ENCODE measurements at regions not wholly inside any gene's neighbourhood (a gene's known extent, or its start where the extent isn't known, plus 50 kb on each side); places are given as distances from the start of the nearest gene placed in this dataset.
A peak's percentile ranks its signal among the peaks of the same experiment; 100 is the strongest.
"Not testable (repeated sequence)": the region's sequence is repeated elsewhere in the genome, so short reads cannot be mapped to it uniquely, and the experiment has no call there.

DNA sequence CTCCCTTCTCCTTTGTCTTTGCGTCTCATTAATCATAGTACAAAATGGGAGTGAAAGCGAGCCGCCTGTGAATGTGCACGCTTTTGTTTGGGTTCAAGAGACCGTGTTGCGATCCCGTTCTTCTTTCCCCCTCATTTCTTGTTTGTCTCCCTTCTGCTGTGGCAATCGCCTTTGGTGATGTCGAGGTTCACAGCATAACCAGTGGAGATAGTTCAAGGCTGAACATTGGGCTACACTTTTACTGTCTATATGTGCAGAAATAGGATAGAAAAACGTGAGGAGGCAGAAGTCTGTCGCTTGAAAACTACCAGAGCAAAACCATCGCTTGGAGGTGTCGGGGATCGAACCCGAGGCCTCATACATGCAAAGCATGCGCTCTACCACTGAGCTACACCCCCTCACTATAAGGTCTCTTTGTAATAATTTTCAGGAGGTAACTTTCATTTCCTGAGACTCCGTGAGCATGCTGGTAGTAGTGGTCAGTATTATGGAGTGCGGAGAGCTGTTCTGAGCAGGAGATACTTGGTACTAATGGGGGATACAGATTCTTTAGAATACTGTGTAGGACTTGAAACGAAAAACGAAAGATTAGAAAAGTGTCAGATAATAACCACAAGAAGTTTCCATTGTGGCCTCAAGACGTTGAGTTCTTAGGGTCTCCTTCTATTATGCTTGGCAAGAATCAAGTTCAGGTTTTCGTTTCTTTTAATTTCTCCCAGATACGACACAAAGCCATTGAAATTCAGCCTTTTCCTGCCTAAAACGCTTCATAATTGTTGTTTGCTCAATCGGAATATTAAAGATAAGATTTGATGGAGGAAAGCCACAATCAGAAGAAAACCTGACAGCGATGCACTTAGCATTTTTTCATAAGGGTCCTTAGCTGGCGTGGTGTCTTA is 106.6 kb downstream of the TRIM27 start:
- Histone ChIP-seq H3K9me3 (ENCODE audit: control insufficient read depth in 1 of 2, low read length in 2 of 2) (peaks cover 0 to 4% of the 10 kb centered on the region in 2 donors), H3K27ac (ENCODE audit: low read length) (no peak overlapping the region), H3K36me3 (ENCODE audit: control insufficient read depth in 1 of 2, insufficient read depth in 2 of 2, low read length in 2 of 2) (no peaks in the 10 kb centered on the region), H3K4me1 (ENCODE audit: control insufficient read depth in 1 of 2, insufficient read depth in 2 of 2, low read length in 2 of 2) (no peaks in the 10 kb centered on the region), H3K27me3 (ENCODE audit: low read depth, low read length) (peaks cover 56% of the 10 kb centered on the region), H3K4me3 (ENCODE audit: low read depth in 1 of 2, low read length in 2 of 2) (no peak overlapping the region)

DNA sequence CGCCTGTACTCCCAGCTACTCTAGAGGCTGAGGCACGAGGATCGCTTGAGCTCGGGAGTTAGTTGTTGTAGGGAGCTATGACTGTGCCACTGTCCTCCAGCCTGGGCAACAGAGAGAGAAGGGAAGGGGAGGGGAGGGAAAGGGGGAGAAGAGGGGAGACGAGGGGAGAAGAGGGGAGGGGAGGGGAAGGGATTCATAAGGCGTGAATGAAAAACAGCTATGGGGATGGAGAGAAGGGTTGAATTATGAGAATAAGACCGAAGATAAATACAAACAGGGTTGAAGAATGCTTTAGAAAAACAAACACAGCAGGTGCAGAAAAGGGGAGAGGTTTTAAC is 106.0 kb downstream of the TRIM27 start:
- no peak overlapping the region for H3K27ac ChIP-seq (ENCODE audit: low read length)
- no peaks in the 10 kb centered on the region for H3K4me1 ChIP-seq (ENCODE audit: control insufficient read depth in 1 of 2, insufficient read depth in 2 of 2, low read length in 2 of 2)
- no peaks in the 10 kb centered on the region for H3K36me3 ChIP-seq (ENCODE audit: control insufficient read depth in 1 of 2, insufficient read depth in 2 of 2, low read length in 2 of 2)
- peaks cover 49% of the 10 kb centered on the region for H3K27me3 ChIP-seq (ENCODE audit: low read depth, low read length)
- peaks cover 0 to 4% of the 10 kb centered on the region in 2 donors for H3K9me3 ChIP-seq (ENCODE audit: control insufficient read depth in 1 of 2, low read length in 2 of 2)
- no peak overlapping the region for H3K4me3 ChIP-seq (ENCODE audit: low read depth in 1 of 2, low read length in 2 of 2)

DNA sequence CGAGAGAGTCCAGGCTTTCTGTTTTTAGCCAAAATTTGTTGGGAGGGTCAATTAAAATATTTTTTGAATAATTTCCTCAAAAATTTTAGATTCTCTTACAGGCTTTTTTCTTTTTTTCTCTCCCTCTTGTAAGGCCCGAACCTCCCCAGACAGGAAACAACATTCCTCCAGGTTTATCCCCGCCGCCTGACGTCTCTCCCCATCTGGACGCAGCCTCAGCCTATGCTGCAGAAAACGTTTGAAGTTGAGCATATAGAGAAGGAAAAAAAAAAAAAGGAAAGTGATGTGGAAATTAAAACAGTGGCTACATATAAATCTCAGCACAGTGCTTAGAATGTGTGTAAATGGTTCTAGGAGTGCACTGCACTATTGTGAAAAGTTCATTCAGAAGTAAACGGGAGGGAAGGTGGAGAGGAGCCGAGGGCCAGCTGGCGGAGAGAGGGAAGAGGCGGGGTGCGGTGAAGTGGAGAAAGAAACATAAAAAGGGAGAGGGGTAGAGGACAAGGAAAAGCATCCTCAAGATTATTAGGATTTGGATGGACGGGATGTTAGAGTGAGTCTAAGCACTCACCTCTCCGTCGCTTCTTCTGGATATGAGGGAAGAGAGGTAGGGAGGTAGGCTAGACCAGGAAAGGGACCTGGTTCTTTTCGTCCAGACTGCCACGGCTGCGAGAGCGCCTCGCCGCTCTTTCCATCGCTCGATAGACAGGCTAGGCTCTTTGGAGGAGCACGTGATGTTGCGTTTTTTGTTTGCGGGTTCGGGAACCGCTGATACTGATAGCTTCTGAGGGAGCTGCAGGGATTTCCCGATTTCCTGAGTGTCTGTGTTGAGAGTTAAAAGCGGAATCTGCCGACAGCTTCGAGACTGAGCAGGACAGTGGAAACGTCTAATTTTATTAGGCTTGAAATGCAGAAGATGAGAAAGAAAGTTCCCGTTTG is 98.7 kb downstream of the TRIM27 start:
- Histone ChIP-seq H3K9me3 (ENCODE audit: control insufficient read depth in 1 of 2, low read length in 2 of 2) (no peaks in the 10 kb centered on the region), H3K27ac (ENCODE audit: low read length) (no peak overlapping the region), H3K27me3 (ENCODE audit: low read depth, low read length) (peaks cover 30% of the 10 kb centered on the region), H3K4me1 (ENCODE audit: control insufficient read depth in 1 of 2, insufficient read depth in 2 of 2, low read length in 2 of 2) (peaks cover 0 to 11% of the 10 kb centered on the region in 2 donors), H3K4me3 (ENCODE audit: low read depth in 1 of 2, low read length in 2 of 2) (no peak overlapping the region), H3K36me3 (ENCODE audit: control insufficient read depth in 1 of 2, insufficient read depth in 2 of 2, low read length in 2 of 2) (no peaks in the 10 kb centered on the region)

- Histone ChIP-seq H3K36me3 (ENCODE audit: control insufficient read depth in 1 of 2, insufficient read depth in 2 of 2, low read length in 2 of 2) (no peaks in the 10 kb centered on the region), H3K9me3 (ENCODE audit: control insufficient read depth in 1 of 2, low read length in 2 of 2) (no peaks in the 10 kb centered on the region), H3K4me3 (ENCODE audit: low read depth in 1 of 2, low read length in 2 of 2) (no peak overlapping the region), H3K27me3 (ENCODE audit: low read depth, low read length) (peaks cover 30% of the 10 kb centered on the region), H3K27ac (ENCODE audit: low read length) (no peak overlapping the region), H3K4me1 (ENCODE audit: control insufficient read depth in 1 of 2, insufficient read depth in 2 of 2, low read length in 2 of 2) (peaks cover 0 to 11% of the 10 kb centered on the region in 2 donors)
Measured at GRCh38 chr6:28825732-28826293, 98.0 kb downstream of the TRIM27 start.

DNA sequence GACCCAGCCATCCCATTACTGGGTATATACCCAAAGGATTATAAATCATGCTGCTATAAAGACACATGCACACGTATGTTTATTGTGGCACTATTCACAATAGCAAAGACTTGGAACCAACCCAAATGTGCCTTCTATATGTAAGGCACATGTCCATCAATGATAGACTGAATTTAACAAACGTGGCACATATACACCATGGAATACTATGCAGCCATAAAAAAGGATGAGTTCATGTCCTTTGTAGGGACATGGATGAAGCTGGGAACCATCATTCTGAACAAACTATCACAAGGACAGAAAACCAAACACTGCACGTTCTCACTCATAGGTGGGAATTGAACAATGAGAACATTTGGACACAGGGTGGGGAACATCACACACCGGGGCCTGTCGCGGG is 92.1 kb downstream of the TRIM27 start:
- not testable (repeated sequence) for H3K27me3 ChIP-seq (ENCODE audit: low read depth, low read length); H3K36me3 ChIP-seq (ENCODE audit: control insufficient read depth in 1 of 2, insufficient read depth in 2 of 2, low read length in 2 of 2); H3K4me3 ChIP-seq (ENCODE audit: low read depth in 1 of 2, low read length in 2 of 2); H3K4me1 ChIP-seq (ENCODE audit: control insufficient read depth in 1 of 2, insufficient read depth in 2 of 2, low read length in 2 of 2); H3K9me3 ChIP-seq (ENCODE audit: control insufficient read depth in 1 of 2, low read length in 2 of 2); H3K27ac ChIP-seq (ENCODE audit: low read length)

DNA sequence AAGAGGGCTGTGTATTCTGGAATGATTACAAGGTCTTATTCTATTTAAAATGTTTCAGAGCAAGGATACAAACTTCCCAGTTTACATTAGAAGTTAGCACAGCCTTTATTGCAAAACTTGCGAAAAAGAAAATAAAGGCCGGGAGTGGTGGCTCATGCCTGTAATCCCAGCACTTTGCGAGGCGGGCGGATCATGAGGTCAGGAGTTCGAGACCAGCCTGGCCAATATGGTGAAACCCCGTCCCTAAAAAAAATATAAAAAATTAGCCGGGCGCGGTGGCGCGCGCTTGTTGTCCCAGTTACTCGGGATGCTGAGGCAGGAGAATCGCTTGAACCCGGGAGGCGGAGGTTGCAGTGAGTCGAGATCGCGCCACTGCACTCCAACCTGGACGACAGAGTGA is 87.1 kb downstream of the TRIM27 start:
- H3K4me3 ChIP-seq (ENCODE audit: low read depth in 1 of 2, low read length in 2 of 2); H3K9me3 ChIP-seq (ENCODE audit: control insufficient read depth in 1 of 2, low read length in 2 of 2); H3K27me3 ChIP-seq (ENCODE audit: low read depth, low read length); H3K36me3 ChIP-seq (ENCODE audit: control insufficient read depth in 1 of 2, insufficient read depth in 2 of 2, low read length in 2 of 2); H3K27ac ChIP-seq (ENCODE audit: low read length): not testable (repeated sequence)
- peaks cover 8 to 15% of the 10 kb centered on the region in 2 donors for H3K4me1 ChIP-seq (ENCODE audit: control insufficient read depth in 1 of 2, insufficient read depth in 2 of 2, low read length in 2 of 2)

DNA sequence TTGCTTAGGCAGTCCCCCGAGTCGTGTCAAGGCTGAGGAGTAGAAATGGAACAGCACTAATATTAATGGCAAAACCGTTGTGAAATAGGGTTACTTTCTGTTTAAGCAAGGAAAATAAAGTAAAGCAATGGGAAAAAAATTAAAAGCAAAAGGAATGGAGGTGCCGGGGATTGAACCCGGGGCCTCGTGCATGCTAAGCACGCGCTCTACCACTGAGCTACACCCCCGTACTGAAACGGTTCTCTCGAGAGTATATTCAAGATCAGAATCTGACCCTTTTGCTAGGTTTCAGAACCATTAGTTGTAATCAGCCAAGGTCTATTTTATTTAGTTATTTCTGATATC is 85.5 kb downstream of the TRIM27 start:
- Histone ChIP-seq H3K36me3 (ENCODE audit: control insufficient read depth in 1 of 2, insufficient read depth in 2 of 2, low read length in 2 of 2) (no peaks in the 10 kb centered on the region), H3K27me3 (ENCODE audit: low read depth, low read length) (no peaks in the 10 kb centered on the region), H3K4me1 (ENCODE audit: control insufficient read depth in 1 of 2, insufficient read depth in 2 of 2, low read length in 2 of 2) (peaks cover 8 to 15% of the 10 kb centered on the region in 2 donors), H3K27ac (ENCODE audit: low read length) (peak overlapping the region; percentile 47), H3K4me3 (ENCODE audit: low read depth in 1 of 2, low read length in 2 of 2) (peak overlapping the region; percentile 83 to 98), H3K9me3 (ENCODE audit: control insufficient read depth in 1 of 2, low read length in 2 of 2) (no peaks in the 10 kb centered on the region)

DNA sequence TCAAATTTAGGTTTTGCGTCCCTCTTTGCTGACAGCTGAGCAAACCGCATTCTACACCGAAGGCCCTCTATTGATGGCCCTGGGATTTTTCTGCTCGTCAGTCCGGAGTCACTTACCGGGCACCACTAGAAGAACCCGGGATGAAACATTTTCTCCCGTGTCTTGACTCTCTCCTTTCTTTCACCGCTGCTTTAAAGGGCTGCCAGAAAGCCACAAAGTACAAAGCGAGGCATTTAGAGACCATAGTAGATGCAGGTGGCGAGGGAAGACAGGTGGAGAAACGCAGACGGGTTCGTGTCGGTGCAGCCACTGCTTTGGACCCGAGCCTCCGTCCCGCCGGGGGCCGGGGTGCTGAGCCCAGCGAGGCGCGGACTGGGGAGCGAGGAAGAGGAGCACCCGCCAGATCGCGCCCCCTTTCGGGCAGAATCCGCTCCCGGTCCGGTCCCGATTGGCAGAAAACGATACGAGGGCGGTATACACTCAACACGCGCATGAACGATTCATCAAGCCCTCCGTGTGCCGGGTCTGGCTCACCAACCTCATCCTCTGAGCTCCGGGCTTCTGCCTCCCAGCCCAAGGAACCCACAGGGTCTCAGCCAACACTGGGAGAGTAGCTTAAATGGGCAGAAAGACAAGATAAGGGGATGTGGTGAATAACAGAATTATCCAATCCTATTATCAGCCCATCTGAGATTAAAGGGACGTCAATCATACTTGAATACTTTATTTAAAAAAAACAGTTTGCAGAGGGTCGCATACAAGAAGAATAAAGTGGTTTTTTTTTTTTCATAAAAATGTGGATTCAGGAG is 84.9 kb downstream of the TRIM27 start:
- H3K27ac ChIP-seq (ENCODE audit: low read length): peak overlapping the region; percentile 47

DNA sequence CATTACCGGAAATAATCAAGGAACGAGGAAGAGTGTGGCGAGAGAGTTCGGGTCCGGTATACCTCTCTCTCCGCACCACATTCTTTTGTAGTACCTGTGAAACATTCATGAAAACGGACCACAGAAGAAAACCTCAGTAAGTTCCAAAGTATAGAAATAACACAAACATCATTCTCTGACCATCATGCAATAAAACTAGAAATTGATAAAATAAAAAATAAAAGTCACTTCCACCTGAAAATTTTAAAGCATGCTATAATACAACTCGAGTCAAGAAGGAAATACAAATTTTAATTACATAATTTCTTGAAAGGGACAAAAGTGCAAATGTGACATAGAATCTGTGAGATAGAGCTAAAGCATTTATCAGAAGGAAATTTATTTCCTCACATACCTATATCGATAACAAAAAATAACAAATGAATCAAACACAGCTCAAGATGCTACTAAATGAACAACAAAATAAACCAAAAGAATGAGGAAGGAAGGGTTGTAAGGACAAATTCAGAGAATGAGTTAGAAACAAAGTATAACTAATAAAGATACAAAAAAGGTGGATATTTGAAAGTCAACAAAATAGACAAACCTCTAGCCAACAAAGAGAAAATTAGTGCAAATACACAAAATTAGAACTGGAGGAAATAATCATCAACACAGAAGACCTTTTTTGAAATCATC is 84.2 kb downstream of the TRIM27 start:
- H3K4me1 ChIP-seq (ENCODE audit: control insufficient read depth in 1 of 2, insufficient read depth in 2 of 2, low read length in 2 of 2): peaks cover 8 to 15% of the 10 kb centered on the region in 2 donors
- no peaks in the 10 kb centered on the region for H3K36me3 ChIP-seq (ENCODE audit: control insufficient read depth in 1 of 2, insufficient read depth in 2 of 2, low read length in 2 of 2)
- H3K4me3 ChIP-seq (ENCODE audit: low read depth in 1 of 2, low read length in 2 of 2): peak overlapping the region; percentile 83 to 98
- no peak overlapping the region for H3K27ac ChIP-seq (ENCODE audit: low read length)
- peaks cover 4% of the 10 kb centered on the region for H3K27me3 ChIP-seq (ENCODE audit: low read depth, low read length)
- no peaks in the 10 kb centered on the region for H3K9me3 ChIP-seq (ENCODE audit: control insufficient read depth in 1 of 2, low read length in 2 of 2)

More for the DNA sequence above, 84.9 kb downstream of the TRIM27 start:
- Histone ChIP-seq H3K27me3 (ENCODE audit: low read depth, low read length) (peaks cover 3% of the 10 kb centered on the region), H3K9me3 (ENCODE audit: control insufficient read depth in 1 of 2, low read length in 2 of 2) (no peaks in the 10 kb centered on the region), H3K4me3 (ENCODE audit: low read depth in 1 of 2, low read length in 2 of 2) (peak overlapping the region; percentile 83 to 98), H3K36me3 (ENCODE audit: control insufficient read depth in 1 of 2, insufficient read depth in 2 of 2, low read length in 2 of 2) (no peaks in the 10 kb centered on the region), H3K4me1 (ENCODE audit: control insufficient read depth in 1 of 2, insufficient read depth in 2 of 2, low read length in 2 of 2) (peaks cover 8 to 15% of the 10 kb centered on the region in 2 donors)

- H3K4me1 ChIP-seq (ENCODE audit: control insufficient read depth in 1 of 2, insufficient read depth in 2 of 2, low read length in 2 of 2): peaks cover 8 to 15% of the 10 kb centered on the region in 2 donors
- no peak overlapping the region for H3K4me3 ChIP-seq (ENCODE audit: low read depth in 1 of 2, low read length in 2 of 2)
- no peaks in the 10 kb centered on the region for H3K9me3 ChIP-seq (ENCODE audit: control insufficient read depth in 1 of 2, low read length in 2 of 2)
- no peaks in the 10 kb centered on the region for H3K36me3 ChIP-seq (ENCODE audit: control insufficient read depth in 1 of 2, insufficient read depth in 2 of 2, low read length in 2 of 2)
- no peak overlapping the region for H3K27ac ChIP-seq (ENCODE audit: low read length)
- peaks cover 4% of the 10 kb centered on the region for H3K27me3 ChIP-seq (ENCODE audit: low read depth, low read length)
Measured at GRCh38 chr6:28841290-28841689, 82.5 kb downstream of the TRIM27 start.
